COLO668 (cell line): ENCODE measurements at regions not wholly inside any gene's neighbourhood (a gene's known extent, or its start where the extent isn't known, plus 50 kb on each side); places are given as distances from the start of the nearest gene placed in this dataset.
A peak's percentile ranks its signal among the peaks of the same experiment; 100 is the strongest.
"Not testable (repeated sequence)": the region's sequence is repeated elsewhere in the genome, so short reads cannot be mapped to it uniquely, and the experiment has no call there.

Experiments
- DNase-seq: peaks from one replicate; lab custom pipeline; 2025; ENCODE audit not compliant: unreplicated experiment; lab: John Stamatoyannopoulos, UW

GRCh38 chr2:205865905-205866441, 183.7 kb downstream of the NRP2 start:
- DNase-seq, result peak; percentile 80

GRCh38 chr2:205865056-205865455, 182.8 kb downstream of the NRP2 start:
- DNase-seq, result no peak

- DNase-seq, result no peak
Measured at GRCh38 chr2:205864491-205864890, 182.2 kb downstream of the NRP2 start.

- DNase-seq, result not testable (repeated sequence)
Measured at GRCh38 chr2:205862761-205863160, 180.5 kb downstream of the NRP2 start.

GRCh38 chr2:205860885-205861284, 178.6 kb downstream of the NRP2 start:
- no peak for DNase-seq

- no peak for DNase-seq
Measured at GRCh38 chr2:205860181-205860580, 177.9 kb downstream of the NRP2 start.

GRCh38 chr2:205858881-205859441, 176.7 kb downstream of the NRP2 start:
- DNase-seq, result peak; percentile 64

- DNase-seq, result no peak
Measured at GRCh38 chr2:205858275-205858674, 176.0 kb downstream of the NRP2 start.

GRCh38 chr2:205857520-205858237, 175.4 kb downstream of the NRP2 start:
- no peak for DNase-seq

GRCh38 chr2:205852457-205852856, 170.2 kb downstream of the NRP2 start:
- DNase-seq, result no peak

- no peak for DNase-seq
Measured at GRCh38 chr2:205850611-205851010, 168.3 kb downstream of the NRP2 start.

GRCh38 chr2:205850132-205850531, 167.8 kb downstream of the NRP2 start:
- no peak for DNase-seq

GRCh38 chr2:205849136-205849535, 166.8 kb downstream of the NRP2 start:
- DNase-seq, result no peak

- DNase-seq, result no peak
Measured at GRCh38 chr2:205848601-205849000, 166.3 kb downstream of the NRP2 start.
